ENCODE measurements at regions not wholly inside any gene's neighbourhood (a gene's known extent, or its start where the extent isn't known, plus 50 kb on each side); places are given as distances from the start of the nearest gene placed in this dataset.

DNA sequence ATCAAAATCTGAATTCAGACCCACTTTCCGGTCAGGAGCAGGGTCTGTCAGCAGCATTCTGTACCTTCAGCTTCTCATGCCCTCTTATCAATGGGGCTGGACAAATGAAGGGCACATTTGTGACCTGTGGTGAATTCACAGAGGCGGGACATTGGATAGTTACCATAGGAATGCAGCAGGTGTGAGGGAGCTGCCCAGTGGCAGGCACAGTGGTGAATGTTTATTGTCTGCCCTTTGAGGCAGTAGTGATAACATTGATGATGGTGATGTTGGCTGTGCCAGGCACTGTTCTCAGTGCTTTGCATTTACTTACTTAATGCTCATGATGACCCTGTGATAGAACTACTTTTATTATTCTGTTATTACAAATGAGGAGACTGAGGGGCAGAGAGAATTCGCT lies 101.2 kb upstream of the KIT start:
- TF ChIP-seq, protein P1, sequence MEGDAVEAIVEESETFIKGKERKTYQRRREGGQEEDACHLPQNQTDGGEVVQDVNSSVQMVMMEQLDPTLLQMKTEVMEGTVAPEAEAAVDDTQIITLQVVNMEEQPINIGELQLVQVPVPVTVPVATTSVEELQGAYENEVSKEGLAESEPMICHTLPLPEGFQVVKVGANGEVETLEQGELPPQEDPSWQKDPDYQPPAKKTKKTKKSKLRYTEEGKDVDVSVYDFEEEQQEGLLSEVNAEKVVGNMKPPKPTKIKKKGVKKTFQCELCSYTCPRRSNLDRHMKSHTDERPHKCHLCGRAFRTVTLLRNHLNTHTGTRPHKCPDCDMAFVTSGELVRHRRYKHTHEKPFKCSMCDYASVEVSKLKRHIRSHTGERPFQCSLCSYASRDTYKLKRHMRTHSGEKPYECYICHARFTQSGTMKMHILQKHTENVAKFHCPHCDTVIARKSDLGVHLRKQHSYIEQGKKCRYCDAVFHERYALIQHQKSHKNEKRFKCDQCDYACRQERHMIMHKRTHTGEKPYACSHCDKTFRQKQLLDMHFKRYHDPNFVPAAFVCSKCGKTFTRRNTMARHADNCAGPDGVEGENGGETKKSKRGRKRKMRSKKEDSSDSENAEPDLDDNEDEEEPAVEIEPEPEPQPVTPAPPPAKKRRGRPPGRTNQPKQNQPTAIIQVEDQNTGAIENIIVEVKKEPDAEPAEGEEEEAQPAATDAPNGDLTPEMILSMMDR (IDR thresholded peaks at IDR 0.05; ENCODE audit: low read depth, low read length) = no peak
- TF ChIP-seq MYC (IDR thresholded peaks at IDR 0.05; ENCODE audit: low read depth, low read length) (no peak), POLR2A (IDR thresholded peaks at IDR 0.05; ENCODE audit: extremely low read depth, insufficient read length) (no peak)

Measured in NB4 (cell line).